ENCODE measurements at regions not wholly inside any gene's neighbourhood (a gene's known extent, or its start where the extent isn't known, plus 50 kb on each side); places are given as distances from the start of the nearest gene placed in this dataset.

- H3F3A ChIP-seq (ENCODE audit: low read depth) = no peaks in the 10 kb centered on the region
- H3K4me3 ChIP-seq = no peak overlapping the region
- H3K4me1 ChIP-seq = no peaks in the 10 kb centered on the region
- no peaks in the 10 kb centered on the region for H3K27me3 ChIP-seq
- H3K9me3 ChIP-seq (ENCODE audit: low read depth) = no peaks in the 10 kb centered on the region
- H3K27ac Mint-ChIP-seq = no peak overlapping the region
- no peaks in the 10 kb centered on the region for H3K36me3 ChIP-seq
- TF ChIP-seq EZH2phosphoT487 (IDR thresholded peaks at IDR 0.05) = no peak
- no peak for TF ChIP-seq EZH2 (IDR thresholded peaks at IDR 0.05)
- peak; percentile 94 for TF ChIP-seq CTCF (IDR thresholded peaks at IDR 0.05)
- H3K4me2 ChIP-seq = no peak overlapping the region
- no peak overlapping the region for H3K9ac ChIP-seq
- no peaks in the 10 kb centered on the region for H3K36me3 Mint-ChIP-seq
- no peak overlapping the region for H2AFZ ChIP-seq (replicated peaks)
- H3K4me1 Mint-ChIP-seq = peaks cover 2% of the 10 kb centered on the region
- DNase-seq (ENCODE audit: low spot score) = peak; percentile 36
- H4K20me1 ChIP-seq (ENCODE audit: low read depth) = no peaks in the 10 kb centered on the region
- no peaks in the 10 kb centered on the region for H3K79me2 ChIP-seq (ENCODE audit: low read depth)
- H3K4me3 Mint-ChIP-seq = no peak overlapping the region
- no peaks in the 10 kb centered on the region for H3K27me3 Mint-ChIP-seq (ENCODE audit: insufficient read depth, low read depth)
- no peaks in the 10 kb centered on the region for H3K9me3 Mint-ChIP-seq
- H3K27ac ChIP-seq = no peak overlapping the region
Observed at GRCh38 chr1:192445839-192446489, 129.2 kb downstream of the RGS21 start.

GRCh38 chr1:192448026-192448578 is 127.5 kb upstream of the RGS1 start:
- Histone ChIP-seq H3K4me2 (no peak overlapping the region), H3F3A (ENCODE audit: low read depth) (no peaks in the 10 kb centered on the region), H3K4me3 (no peak overlapping the region), H3K27me3 (no peaks in the 10 kb centered on the region), H2AFZ (replicated peaks) (no peak overlapping the region), H3K79me2 (ENCODE audit: low read depth) (no peaks in the 10 kb centered on the region), H3K36me3 (no peaks in the 10 kb centered on the region), H4K20me1 (ENCODE audit: low read depth) (no peaks in the 10 kb centered on the region), H3K27ac (no peak overlapping the region), H3K4me1 (no peaks in the 10 kb centered on the region), H3K9ac (no peak overlapping the region), H3K9me3 (ENCODE audit: low read depth) (no peaks in the 10 kb centered on the region)
- Mint-ChIP-seq H3K9me3 (no peaks in the 10 kb centered on the region), H3K4me1 (peaks cover 2% of the 10 kb centered on the region), H3K36me3 (no peaks in the 10 kb centered on the region), H3K4me3 (no peak overlapping the region), H3K27me3 (ENCODE audit: insufficient read depth, low read depth) (no peaks in the 10 kb centered on the region), H3K27ac (no peak overlapping the region)
- TF ChIP-seq CTCF (IDR thresholded peaks at IDR 0.05) = no peak
- TF ChIP-seq EZH2 (IDR thresholded peaks at IDR 0.05) = no peak
- DNase-seq (ENCODE audit: low spot score) = no peak

- H3K4me3 Mint-ChIP-seq = no peak overlapping the region
- Histone ChIP-seq H3K9ac (no peak overlapping the region), H3K9me3 (ENCODE audit: low read depth) (no peaks in the 10 kb centered on the region), H3K36me3 (no peaks in the 10 kb centered on the region), H3K4me1 (no peaks in the 10 kb centered on the region), H4K20me1 (ENCODE audit: low read depth) (no peaks in the 10 kb centered on the region), H3F3A (ENCODE audit: low read depth) (no peaks in the 10 kb centered on the region), H2AFZ (replicated peaks) (no peak overlapping the region), H3K79me2 (ENCODE audit: low read depth) (no peaks in the 10 kb centered on the region), H3K27me3 (no peaks in the 10 kb centered on the region), H3K27ac (no peak overlapping the region), H3K4me3 (no peak overlapping the region), H3K4me2 (no peak overlapping the region)
- H3K27ac Mint-ChIP-seq = no peak overlapping the region
- H3K4me1 Mint-ChIP-seq = no peaks in the 10 kb centered on the region
- TF ChIP-seq EZH2 (IDR thresholded peaks at IDR 0.05) (no peak), EZH2phosphoT487 (IDR thresholded peaks at IDR 0.05) (no peak), CTCF (IDR thresholded peaks at IDR 0.05) (no peak)
- no peaks in the 10 kb centered on the region for H3K36me3 Mint-ChIP-seq
- H3K27me3 Mint-ChIP-seq (ENCODE audit: insufficient read depth, low read depth) = no peaks in the 10 kb centered on the region
- no peaks in the 10 kb centered on the region for H3K9me3 Mint-ChIP-seq
- DNase-seq (ENCODE audit: low spot score) = no peak
Observed at GRCh38 chr1:192453360-192453992, 122.1 kb upstream of the RGS1 start.
